ENCODE measurements at regions not wholly inside any gene's neighbourhood (a gene's known extent, or its start where the extent isn't known, plus 50 kb on each side); places are given as distances from the start of the nearest gene placed in this dataset.

- DNase-seq (ENCODE audit: low read depth, low spot score) (no peak), FAIRE-seq (no peak)
- Histone ChIP-seq H3K4me2 (ENCODE audit: insufficient read depth, low read length) (no peak overlapping the region), H2AFZ (ENCODE audit: low read depth, low read length) (no peak overlapping the region), H3K27ac (ENCODE audit: insufficient read depth, low read depth, low read length) (no peak overlapping the region), H3K9me1 (replicated peaks; ENCODE audit: control insufficient read depth, extremely low read depth, insufficient read depth, low read length) (no peaks in the 10 kb centered on the region), H3K4me3 (replicated peaks in 1 of 3; ENCODE audit: insufficient read depth in 1 of 3, low read depth in 1 of 3, low read length in 3 of 3) (no peak overlapping the region), H3K9me3 (replicated peaks; ENCODE audit: control insufficient read depth, insufficient read depth, low read length) (no peaks in the 10 kb centered on the region), H3K9ac (replicated peaks; ENCODE audit: extremely low read depth, insufficient read depth, low read length) (no peak overlapping the region), H3K4me1 (ENCODE audit: control insufficient read depth, extremely low read depth, insufficient read depth, low read length) (no peaks in the 10 kb centered on the region), H3K27me3 (ENCODE audit: control insufficient read depth in 2 of 2, insufficient read depth in 2 of 2, low read length in 2 of 2) (no peaks in the 10 kb centered on the region), H4K20me1 (replicated peaks; ENCODE audit: control insufficient read depth, extremely low read depth, insufficient read depth, low read length) (no peaks in the 10 kb centered on the region), H3K36me3 (ENCODE audit: control insufficient read depth in 2 of 2, extremely low read depth in 1 of 2, insufficient read depth in 2 of 2, low read length in 2 of 2) (no peaks in the 10 kb centered on the region), H3K79me2 (ENCODE audit: control insufficient read depth, insufficient read depth, low read length) (no peaks in the 10 kb centered on the region)
- intact Hi-C loops (cut with micrococcal nuclease) (no loop called here), dilution Hi-C loops (cut with MboI; ENCODE audit: extremely low pct_ligation_motif_present, low sequenced_read_pairs) (no loop called here)
- CTCF ChIA-PET, result interaction anchor here (0.6 to 1.0 kb wide), 2 partner anchors 13 to 15 kb away, joined by 3 read pairs; no protein-coding TSS in a partner anchor
- no TSS peak for BruUV-seq (replicated peaks)
- POLR2A ChIA-PET, result no interaction called here
- TF ChIP-seq CTCF (IDR thresholded peaks at IDR 0.05; ENCODE audit: extremely low read depth in 1 of 2, insufficient read depth in 1 of 2, low read depth in 1 of 2, low read length in 2 of 2), result no peak
These were observed 147.6 kb upstream of the MSX1 start for GRCh38 chr4:4711902-4712301.

GRCh38 chr4:4709736-4710135 is 149.7 kb upstream of the MSX1 start:
- no peak for FAIRE-seq
- DNase-seq (ENCODE audit: low read depth, low spot score), result no peak
- ChIA-PET CTCF (interaction anchor here (1.4 kb wide), 1 partner anchor 17 kb away, joined by 3 read pairs; no protein-coding TSS in a partner anchor), POLR2A (no interaction called here)
- intact Hi-C loops (cut with micrococcal nuclease) (no loop called here), dilution Hi-C loops (cut with MboI; ENCODE audit: extremely low pct_ligation_motif_present, low sequenced_read_pairs) (no loop called here)
- Histone ChIP-seq H3K4me3 (replicated peaks in 1 of 3; ENCODE audit: insufficient read depth in 1 of 3, low read depth in 1 of 3, low read length in 3 of 3) (no peak overlapping the region), H3K9ac (replicated peaks; ENCODE audit: extremely low read depth, insufficient read depth, low read length) (no peak overlapping the region), H2AFZ (ENCODE audit: low read depth, low read length) (no peak overlapping the region), H3K9me1 (replicated peaks; ENCODE audit: control insufficient read depth, extremely low read depth, insufficient read depth, low read length) (no peaks in the 10 kb centered on the region), H3K79me2 (ENCODE audit: control insufficient read depth, insufficient read depth, low read length) (no peaks in the 10 kb centered on the region), H3K36me3 (ENCODE audit: control insufficient read depth in 2 of 2, extremely low read depth in 1 of 2, insufficient read depth in 2 of 2, low read length in 2 of 2) (no peaks in the 10 kb centered on the region), H4K20me1 (replicated peaks; ENCODE audit: control insufficient read depth, extremely low read depth, insufficient read depth, low read length) (no peaks in the 10 kb centered on the region), H3K4me2 (ENCODE audit: insufficient read depth, low read length) (no peak overlapping the region), H3K9me3 (replicated peaks; ENCODE audit: control insufficient read depth, insufficient read depth, low read length) (no peaks in the 10 kb centered on the region), H3K4me1 (ENCODE audit: control insufficient read depth, extremely low read depth, insufficient read depth, low read length) (no peaks in the 10 kb centered on the region), H3K27me3 (ENCODE audit: control insufficient read depth in 2 of 2, insufficient read depth in 2 of 2, low read length in 2 of 2) (no peaks in the 10 kb centered on the region), H3K27ac (ENCODE audit: insufficient read depth, low read depth, low read length) (no peak overlapping the region)
- BruUV-seq (replicated peaks), result no TSS peak
- TF ChIP-seq POLR2AphosphoS5 (IDR thresholded peaks at IDR 0.05; ENCODE audit: insufficient read depth, low read depth, low read length) (no peak), GATA2 (IDR thresholded peaks at IDR 0.05; ENCODE audit: insufficient read depth, insufficient read length, low read depth, low read length) (no peak), EZH2 (IDR thresholded peaks at IDR 0.05; ENCODE audit: borderline replicate concordance, low read depth, low read length, severe bottlenecking) (no peak), POLR2A (IDR thresholded peaks at IDR 0.05; ENCODE audit: low read depth, low read length) (no peak), MYC (IDR thresholded peaks at IDR 0.05; ENCODE audit: low read depth, low read length) (no peak), CTCF (IDR thresholded peaks at IDR 0.05; ENCODE audit: extremely low read depth in 1 of 2, insufficient read depth in 1 of 2, low read depth in 1 of 2, low read length in 2 of 2) (no peak), FOS (IDR thresholded peaks at IDR 0.05; ENCODE audit: borderline replicate concordance, insufficient read depth, low read length) (no peak), JUN (IDR thresholded peaks at IDR 0.05; ENCODE audit: borderline replicate concordance, insufficient read depth, insufficient read length, low read depth) (no peak)
- TF ChIP-seq, protein P1, sequence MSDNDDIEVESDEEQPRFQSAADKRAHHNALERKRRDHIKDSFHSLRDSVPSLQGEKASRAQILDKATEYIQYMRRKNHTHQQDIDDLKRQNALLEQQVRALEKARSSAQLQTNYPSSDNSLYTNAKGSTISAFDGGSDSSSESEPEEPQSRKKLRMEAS (IDR thresholded peaks at IDR 0.05; ENCODE audit: insufficient read depth, insufficient read length), result no peak

Measured in endothelial cell of umbilical vein (primary cell).